C4-2B (cell line): ENCODE measurements at regions not wholly inside any gene's neighbourhood (a gene's known extent, or its start where the extent isn't known, plus 50 kb on each side); places are given as distances from the start of the nearest gene placed in this dataset.

Source experiments
- CTCF ChIP-seq: fragments of 450-650 bp; conservative IDR thresholded peaks from 2 replicates; pipeline ENCODE4 v1.5.1; 2017; ENCODE audit warnings: mild to moderate bottlenecking
- ZFX ChIP-seq: fragments of 450-650 bp; IDR thresholded peaks from 2 replicates; pipeline ENCODE4 v1.6.1; 2017

GRCh38 chr2:105469781-105470180, 70.9 kb upstream of the FHL2 start:
- TF ChIP-seq CTCF (no peak), ZFX (no peak)
